Right lobe of liver (tissue), 4 donors: ENCODE measurements at regions not wholly inside any gene's neighbourhood (a gene's known extent, or its start where the extent isn't known, plus 50 kb on each side); places are given as distances from the start of the nearest gene placed in this dataset.

Experiments
- POLR2A ChIP-seq: fragments of 450-650 bp; IDR thresholded peaks from one replicate; pipeline ENCODE4 v1.6.1; 2017; ENCODE audit warnings: antibody characterized with exemption, mild to moderate bottlenecking
- TF ChIP-seq, protein P1 (sequence below), 4 donors: fragments of 200-600 bp in 3 of 4; fragments of 450-650 bp in 1 of 4; IDR thresholded peaks; one replicate each; pipeline versions ENCODE4 v1.5.1 to v1.8.0; 2016 to 2022; ENCODE audit warnings: antibody characterized with exemption in 4 of 4, mild to moderate bottlenecking in 2 of 4
- donor health status: DM: no; HTN: no; CAD: no.
- donor health status: DM: no; HTN: no; CAD: no.
- donor health status: DM: no; HTN: yes; CAD: no.

DNA sequence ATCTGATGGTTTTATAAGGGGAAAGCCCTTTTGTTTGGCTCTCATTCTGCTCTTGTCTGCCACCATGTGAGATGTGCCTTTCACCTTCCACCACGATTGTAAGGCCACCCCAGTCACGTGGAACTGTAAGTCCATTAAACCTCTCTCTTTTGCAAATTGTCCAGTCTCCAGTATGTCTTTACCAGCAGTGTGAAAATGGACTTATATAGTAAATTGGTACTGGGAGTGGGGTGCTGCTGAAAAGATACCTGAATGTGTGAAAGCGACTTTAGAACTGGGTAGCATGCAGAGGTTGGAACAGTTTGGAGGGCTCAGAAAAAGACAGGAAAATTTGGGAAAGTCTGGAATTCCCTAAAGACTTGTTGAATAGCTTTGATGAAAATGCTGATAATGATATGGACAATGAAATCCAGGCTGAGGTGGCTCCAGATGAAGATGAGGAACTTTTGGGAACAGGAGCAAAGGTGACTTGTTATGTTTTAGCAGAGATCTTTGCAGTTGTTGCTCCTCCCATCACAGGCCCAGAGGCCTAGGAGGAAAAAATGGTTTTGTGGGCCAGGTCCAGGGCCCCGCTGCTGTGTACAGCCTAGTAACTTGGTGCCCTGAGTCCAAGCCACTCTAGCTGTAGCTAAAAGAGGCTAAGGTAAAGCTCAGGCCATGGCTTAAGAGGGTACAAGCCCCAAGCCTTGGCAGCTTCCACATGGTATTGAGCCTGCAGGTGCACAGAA, 275.7 kb upstream of the NPSR1 start:
- TF ChIP-seq POLR2A = no peak
- TF ChIP-seq, protein P1, sequence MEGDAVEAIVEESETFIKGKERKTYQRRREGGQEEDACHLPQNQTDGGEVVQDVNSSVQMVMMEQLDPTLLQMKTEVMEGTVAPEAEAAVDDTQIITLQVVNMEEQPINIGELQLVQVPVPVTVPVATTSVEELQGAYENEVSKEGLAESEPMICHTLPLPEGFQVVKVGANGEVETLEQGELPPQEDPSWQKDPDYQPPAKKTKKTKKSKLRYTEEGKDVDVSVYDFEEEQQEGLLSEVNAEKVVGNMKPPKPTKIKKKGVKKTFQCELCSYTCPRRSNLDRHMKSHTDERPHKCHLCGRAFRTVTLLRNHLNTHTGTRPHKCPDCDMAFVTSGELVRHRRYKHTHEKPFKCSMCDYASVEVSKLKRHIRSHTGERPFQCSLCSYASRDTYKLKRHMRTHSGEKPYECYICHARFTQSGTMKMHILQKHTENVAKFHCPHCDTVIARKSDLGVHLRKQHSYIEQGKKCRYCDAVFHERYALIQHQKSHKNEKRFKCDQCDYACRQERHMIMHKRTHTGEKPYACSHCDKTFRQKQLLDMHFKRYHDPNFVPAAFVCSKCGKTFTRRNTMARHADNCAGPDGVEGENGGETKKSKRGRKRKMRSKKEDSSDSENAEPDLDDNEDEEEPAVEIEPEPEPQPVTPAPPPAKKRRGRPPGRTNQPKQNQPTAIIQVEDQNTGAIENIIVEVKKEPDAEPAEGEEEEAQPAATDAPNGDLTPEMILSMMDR (IDR thresholded peaks at IDR 0.05) = no peak
